ENCODE measurements at regions not wholly inside any gene's neighbourhood (a gene's known extent, or its start where the extent isn't known, plus 50 kb on each side); places are given as distances from the start of the nearest gene placed in this dataset.

- Histone ChIP-seq H3K27me3 (ENCODE audit: control insufficient read depth, insufficient read depth, low read length) (peaks cover 9% of the 10 kb centered on the region), H2BK20ac (ENCODE audit: low read depth, low read length) (no peak overlapping the region), H4K5ac (ENCODE audit: low read depth, low read length) (no peak overlapping the region), H3K4me3 (ENCODE audit: insufficient read depth, low read depth, low read length) (no peak overlapping the region), H3K23ac (ENCODE audit: low read depth, low read length) (no peak overlapping the region), H3K4me1 (ENCODE audit: control insufficient read depth, insufficient read depth, low read length) (no peaks in the 10 kb centered on the region; the same call in 1 of the 2 replicates), H2BK120ac (ENCODE audit: low read depth, low read length) (no peak overlapping the region), H3K27ac (ENCODE audit: insufficient read depth, low read length) (no peak overlapping the region), H3K14ac (replicated peaks; ENCODE audit: low read depth, low read length) (no peak overlapping the region), H2AK5ac (ENCODE audit: low read depth, low read length) (no peak overlapping the region), H3K9ac (ENCODE audit: low read depth, low read length) (no peak overlapping the region), H3K4me2 (ENCODE audit: low read depth, low read length) (no peak overlapping the region), H3K9me3 (ENCODE audit: control insufficient read depth, insufficient read depth, low read length) (no peaks in the 10 kb centered on the region), H3K56ac (ENCODE audit: extremely low read depth, insufficient read depth, low read length) (no peak overlapping the region), H4K20me1 (ENCODE audit: insufficient read depth, low read length) (no peaks in the 10 kb centered on the region), H3K18ac (ENCODE audit: low read depth, low read length) (no peak overlapping the region), H4K91ac (ENCODE audit: insufficient read depth, low read depth, low read length) (no peak overlapping the region), H2BK5ac (ENCODE audit: low read depth, low read length, poor library complexity, severe bottlenecking) (no peak overlapping the region), H2BK15ac (ENCODE audit: low read depth, low read length) (no peak overlapping the region), H3K36me3 (ENCODE audit: control insufficient read depth, insufficient read depth, low read length) (no peaks in the 10 kb centered on the region), H3K4ac (ENCODE audit: low read depth, low read length) (no peak overlapping the region), H4K8ac (ENCODE audit: low read depth in 2 of 2, low read length in 2 of 2) (no peak overlapping the region), H3K79me1 (ENCODE audit: low read depth in 1 of 2, low read length in 2 of 2) (no peaks in the 10 kb centered on the region), H3K9me1 (ENCODE audit: insufficient read depth, low read length) (peaks cover 9% of the 10 kb centered on the region; the same call in 1 of the 2 replicates), H2AFZ (replicated peaks; ENCODE audit: low read length, poor library complexity) (no peak overlapping the region), H2AK9ac (replicated peaks; ENCODE audit: low read depth, low read length, poor library complexity) (no peak overlapping the region)
- intact Hi-C loops (cut with micrococcal nuclease), result no loop called here
- dilution Hi-C loops (cut with HindIII; ENCODE audit: low sequenced_read_pairs, unreplicated experiment), result no loop called here
- TF ChIP-seq ELK1 (IDR thresholded peaks at IDR 0.05; ENCODE audit: borderline replicate concordance, low read depth, low read length) (no peak), CEBPB (IDR thresholded peaks at IDR 0.05; ENCODE audit: low read depth, low read length) (no peak), CTCF (conservative IDR thresholded peaks at IDR 0.05; ENCODE audit: low read depth, low read length) (no peak), MAZ (IDR thresholded peaks at IDR 0.05; ENCODE audit: borderline replicate concordance, low read depth, low read length) (no peak), CHD1 (IDR thresholded peaks at IDR 0.05; ENCODE audit: low read depth, low read length) (no peak)
- in situ Hi-C loops (cut with MboI; ENCODE audit: low sequenced_read_pairs), result no loop called here
- BruUV-seq (replicated peaks), result no TSS peak
- CTCF ChIA-PET, result no interaction called here
- no peak for ATAC-seq (ENCODE audit: low read depth)
- POLR2A ChIA-PET (ENCODE audit: unreplicated experiment), result no interaction called here
- WGBS, 2 experiments (ENCODE audit: extremely low coverage in 2 of 2, insufficient read length in 1 of 2), result 85% methylated on average over 4 of the region's 5 CpGs; no CpG with 5 or more reads in 1 of the 2 experiments
- no peak for DNase-seq
Observed at GRCh38 chr9:86802900-86803673, 144.2 kb downstream of the GAS1 start.
